OCI-LY1 (cell line): ENCODE measurements at regions not wholly inside any gene's neighbourhood (a gene's known extent, or its start where the extent isn't known, plus 50 kb on each side); places are given as distances from the start of the nearest gene placed in this dataset.

ENCODE experiments used
- CTCF ChIP-seq: fragments of 200-600 bp; sonication (generic), shearing (Covaris generic); IDR thresholded peaks from 2 replicates; pipeline ENCODE4 v1.5.1; 2017; ENCODE audit warnings: mild to moderate bottlenecking, antibody characterized with exemption, low read length, moderate library complexity, mixed read lengths
- EZH2 ChIP-seq: fragments of 200-600 bp; sonication (generic), shearing (Covaris generic); IDR thresholded peaks from 2 replicates; pipeline ENCODE4 v1.8.0; 2017; ENCODE audit warnings: borderline replicate concordance, mixed run types, mild to moderate bottlenecking, antibody characterized with exemption, low read length, moderate library complexity, mixed read lengths

GRCh38 chr3:90134090-90134489, 1026.7 kb downstream of the EPHA3 start:
- no peak for TF ChIP-seq CTCF
- TF ChIP-seq EZH2 = no peak
